Activated CD4-positive, alpha-beta memory T cell treated with anti-CD3 and anti-CD28 coated beads, Interleukin-2, amount 10 ng/mL, durations not matched to agents 7 days and 5 days (primary cell): ENCODE measurements at regions not wholly inside any gene's neighbourhood (a gene's known extent, or its start where the extent isn't known, plus 50 kb on each side); places are given as distances from the start of the nearest gene placed in this dataset.

ENCODE experiments used
- CTCF ChIA-PET: fragments of 350-600 bp; sonication (Branson Sonifier 250); formaldehyde crosslinking; loops from one replicate; lab custom pipeline; 2021; ENCODE audit warnings: antibody characterized with exemption, inconsistent platforms; lab: Charles Lee
- POLR2A ChIA-PET: fragments of 350-600 bp; sonication (Branson Sonifier 250); formaldehyde crosslinking; loops from one replicate; lab custom pipeline; 2021; ENCODE audit warnings: antibody characterized with exemption; lab: Charles Lee
- DNase-seq: peaks from one replicate; pipeline ENCODE4 v3.0.0-alpha.2; 2020
- H3K27ac Mint-ChIP-seq: one replicate; pipeline ENCODE4 v1.8.0; 2021; ENCODE audit warnings: mild to moderate bottlenecking, mixed read lengths
- H3K27me3 Mint-ChIP-seq: one replicate; pipeline ENCODE4 v1.8.0; 2021; ENCODE audit warnings: mixed read lengths
- H3K36me3 Mint-ChIP-seq: one replicate; pipeline ENCODE4 v1.8.0; 2021; ENCODE audit warnings: low read depth, mixed read lengths
- H3K4me1 Mint-ChIP-seq: one replicate; pipeline ENCODE4 v1.8.0; 2021; ENCODE audit warnings: mixed read lengths
- H3K4me3 Mint-ChIP-seq: one replicate; pipeline ENCODE4 v1.8.0; 2021; ENCODE audit warnings: mild to moderate bottlenecking, mixed read lengths
- H3K9me3 Mint-ChIP-seq: one replicate; pipeline ENCODE4 v1.8.0; 2021; ENCODE audit warnings: mixed read lengths

GRCh38 chr11:45454917-45455401, 168.8 kb upstream of the SYT13 start:
- POLR2A ChIA-PET, result no interaction called here
- Mint-ChIP-seq H3K27ac (no peak overlapping the region), H3K4me1 (no peaks in the 10 kb centered on the region), H3K4me3 (no peak overlapping the region), H3K27me3 (peaks cover 5% of the 10 kb centered on the region), H3K9me3 (no peaks in the 10 kb centered on the region), H3K36me3 (no peaks in the 10 kb centered on the region)
- CTCF ChIA-PET, result no interaction called here
- DNase-seq, result no peak

GRCh38 chr11:45453721-45454120, 167.6 kb upstream of the SYT13 start:
- no peaks in the 10 kb centered on the region for H3K36me3 Mint-ChIP-seq
- H3K4me1 Mint-ChIP-seq, result no peaks in the 10 kb centered on the region
- ChIA-PET CTCF (no interaction called here), POLR2A (no interaction called here)
- H3K27ac Mint-ChIP-seq, result no peak overlapping the region
- H3K9me3 Mint-ChIP-seq, result no peaks in the 10 kb centered on the region
- H3K4me3 Mint-ChIP-seq, result no peak overlapping the region
- DNase-seq, result no peak
- H3K27me3 Mint-ChIP-seq, result peaks cover 5% of the 10 kb centered on the region

- H3K4me3 Mint-ChIP-seq, result no peak overlapping the region
- H3K27ac Mint-ChIP-seq, result no peak overlapping the region
- no peaks in the 10 kb centered on the region for H3K36me3 Mint-ChIP-seq
- H3K4me1 Mint-ChIP-seq, result no peaks in the 10 kb centered on the region
- ChIA-PET POLR2A (no interaction called here), CTCF (no interaction called here)
- no peaks in the 10 kb centered on the region for H3K9me3 Mint-ChIP-seq
- H3K27me3 Mint-ChIP-seq, result peaks cover 3% of the 10 kb centered on the region
- no peak for DNase-seq
Observed at GRCh38 chr11:45451766-45452440, 165.8 kb upstream of the SYT13 start.

- Mint-ChIP-seq H3K27ac (no peak overlapping the region), H3K36me3 (no peaks in the 10 kb centered on the region), H3K4me3 (no peak overlapping the region), H3K9me3 (no peaks in the 10 kb centered on the region), H3K27me3 (peaks cover 4% of the 10 kb centered on the region), H3K4me1 (no peaks in the 10 kb centered on the region)
- CTCF ChIA-PET, result no interaction called here
- POLR2A ChIA-PET, result no interaction called here
- DNase-seq, result no peak
Observed at GRCh38 chr11:45450189-45450588, 164.0 kb upstream of the SYT13 start.

- CTCF ChIA-PET, result no interaction called here
- POLR2A ChIA-PET, result no interaction called here
- Mint-ChIP-seq H3K4me3 (no peak overlapping the region), H3K9me3 (no peaks in the 10 kb centered on the region), H3K36me3 (no peaks in the 10 kb centered on the region), H3K27me3 (peaks cover 2% of the 10 kb centered on the region), H3K27ac (no peak overlapping the region), H3K4me1 (no peaks in the 10 kb centered on the region)
- no peak for DNase-seq
Observed at GRCh38 chr11:45449036-45449601, 163.0 kb upstream of the SYT13 start.

GRCh38 chr11:45448561-45448960, 162.4 kb upstream of the SYT13 start:
- ChIA-PET CTCF (no interaction called here), POLR2A (no interaction called here)
- peaks cover 2% of the 10 kb centered on the region for H3K27me3 Mint-ChIP-seq
- H3K4me1 Mint-ChIP-seq, result no peaks in the 10 kb centered on the region
- no peaks in the 10 kb centered on the region for H3K36me3 Mint-ChIP-seq
- no peaks in the 10 kb centered on the region for H3K9me3 Mint-ChIP-seq
- no peak overlapping the region for H3K27ac Mint-ChIP-seq
- no peak for DNase-seq
- no peak overlapping the region for H3K4me3 Mint-ChIP-seq

- Mint-ChIP-seq H3K36me3 (no peaks in the 10 kb centered on the region), H3K9me3 (no peaks in the 10 kb centered on the region), H3K4me1 (no peaks in the 10 kb centered on the region), H3K27me3 (peaks cover 2% of the 10 kb centered on the region), H3K4me3 (no peak overlapping the region), H3K27ac (no peak overlapping the region)
- no peak for DNase-seq
- ChIA-PET CTCF (no interaction called here), POLR2A (interaction anchor here (1.0 kb wide), 1 partner anchor 47 kb away, joined by 3 read pairs; no protein-coding TSS in a partner anchor)
Observed at GRCh38 chr11:45446998-45447397, 160.9 kb upstream of the SYT13 start.

- ChIA-PET CTCF (no interaction called here), POLR2A (interaction anchor here (1.0 kb wide), 1 partner anchor 47 kb away, joined by 3 read pairs; no protein-coding TSS in a partner anchor)
- Mint-ChIP-seq H3K4me1 (no peaks in the 10 kb centered on the region), H3K36me3 (no peaks in the 10 kb centered on the region), H3K27ac (no peak overlapping the region), H3K4me3 (no peak overlapping the region), H3K27me3 (peaks cover 2% of the 10 kb centered on the region), H3K9me3 (no peaks in the 10 kb centered on the region)
- DNase-seq, result no peak
Observed at GRCh38 chr11:45446434-45446833, 160.3 kb upstream of the SYT13 start.

- POLR2A ChIA-PET, result no interaction called here
Observed at GRCh38 chr11:45444796-45445195, 158.7 kb upstream of the SYT13 start.

GRCh38 chr11:45440111-45440510, 154.0 kb upstream of the SYT13 start:
- H3K4me3 Mint-ChIP-seq, result no peak overlapping the region
- POLR2A ChIA-PET, result no interaction called here
- CTCF ChIA-PET, result no interaction called here
- peaks cover 5% of the 10 kb centered on the region for H3K9me3 Mint-ChIP-seq
- H3K27me3 Mint-ChIP-seq, result peaks cover 16% of the 10 kb centered on the region
- H3K27ac Mint-ChIP-seq, result no peak overlapping the region
- no peak for DNase-seq
- H3K36me3 Mint-ChIP-seq, result no peaks in the 10 kb centered on the region
- no peaks in the 10 kb centered on the region for H3K4me1 Mint-ChIP-seq

More at GRCh38 chr11:45444796-45445195, 158.7 kb upstream of the SYT13 start:
- no peaks in the 10 kb centered on the region for H3K36me3 Mint-ChIP-seq
- peaks cover 6% of the 10 kb centered on the region for H3K27me3 Mint-ChIP-seq
- CTCF ChIA-PET, result interaction anchor here (1.5 kb wide), 1 partner anchor 210 kb away, joined by 5 read pairs; no protein-coding TSS in a partner anchor
- H3K27ac Mint-ChIP-seq, result no peak overlapping the region
- no peak overlapping the region for H3K4me3 Mint-ChIP-seq
- H3K9me3 Mint-ChIP-seq, result peaks cover 1% of the 10 kb centered on the region
- H3K4me1 Mint-ChIP-seq, result no peaks in the 10 kb centered on the region
- no peak for DNase-seq

GRCh38 chr11:45436966-45437365, 150.8 kb upstream of the SYT13 start:
- POLR2A ChIA-PET, result no interaction called here
- peaks cover 21% of the 10 kb centered on the region for H3K27me3 Mint-ChIP-seq

GRCh38 chr11:45436118-45436517, 150.0 kb upstream of the SYT13 start:
- Mint-ChIP-seq H3K27ac (no peak overlapping the region), H3K27me3 (peaks cover 21% of the 10 kb centered on the region), H3K4me3 (no peak overlapping the region), H3K4me1 (no peaks in the 10 kb centered on the region), H3K9me3 (peaks cover 5% of the 10 kb centered on the region), H3K36me3 (no peaks in the 10 kb centered on the region)
- CTCF ChIA-PET, result no interaction called here
- no peak for DNase-seq
- POLR2A ChIA-PET, result no interaction called here

More at GRCh38 chr11:45436966-45437365, 150.8 kb upstream of the SYT13 start:
- Mint-ChIP-seq H3K27ac (no peak overlapping the region), H3K4me3 (no peak overlapping the region), H3K4me1 (no peaks in the 10 kb centered on the region), H3K9me3 (peaks cover 5% of the 10 kb centered on the region), H3K36me3 (no peaks in the 10 kb centered on the region)
- CTCF ChIA-PET, result no interaction called here
- no peak for DNase-seq

GRCh38 chr11:45435706-45436105, 149.6 kb upstream of the SYT13 start:
- ChIA-PET CTCF (no interaction called here), POLR2A (no interaction called here)
- DNase-seq, result no peak
- Mint-ChIP-seq H3K4me1 (no peaks in the 10 kb centered on the region), H3K27me3 (peaks cover 21% of the 10 kb centered on the region), H3K36me3 (no peaks in the 10 kb centered on the region), H3K27ac (no peak overlapping the region), H3K4me3 (no peak overlapping the region), H3K9me3 (peaks cover 5% of the 10 kb centered on the region)

GRCh38 chr11:45432910-45433309, 146.8 kb upstream of the SYT13 start:
- Mint-ChIP-seq H3K36me3 (no peaks in the 10 kb centered on the region), H3K4me1 (no peaks in the 10 kb centered on the region)
- POLR2A ChIA-PET, result no interaction called here

More at GRCh38 chr11:45432910-45433309, 146.8 kb upstream of the SYT13 start:
- Mint-ChIP-seq H3K4me3 (no peak overlapping the region), H3K27me3 (peaks cover 18% of the 10 kb centered on the region), H3K9me3 (no peaks in the 10 kb centered on the region), H3K27ac (no peak overlapping the region)
- no peak for DNase-seq
- CTCF ChIA-PET, result no interaction called here
